ENCODE measurements at regions not wholly inside any gene's neighbourhood (a gene's known extent, or its start where the extent isn't known, plus 50 kb on each side); places are given as distances from the start of the nearest gene placed in this dataset.

DNA sequence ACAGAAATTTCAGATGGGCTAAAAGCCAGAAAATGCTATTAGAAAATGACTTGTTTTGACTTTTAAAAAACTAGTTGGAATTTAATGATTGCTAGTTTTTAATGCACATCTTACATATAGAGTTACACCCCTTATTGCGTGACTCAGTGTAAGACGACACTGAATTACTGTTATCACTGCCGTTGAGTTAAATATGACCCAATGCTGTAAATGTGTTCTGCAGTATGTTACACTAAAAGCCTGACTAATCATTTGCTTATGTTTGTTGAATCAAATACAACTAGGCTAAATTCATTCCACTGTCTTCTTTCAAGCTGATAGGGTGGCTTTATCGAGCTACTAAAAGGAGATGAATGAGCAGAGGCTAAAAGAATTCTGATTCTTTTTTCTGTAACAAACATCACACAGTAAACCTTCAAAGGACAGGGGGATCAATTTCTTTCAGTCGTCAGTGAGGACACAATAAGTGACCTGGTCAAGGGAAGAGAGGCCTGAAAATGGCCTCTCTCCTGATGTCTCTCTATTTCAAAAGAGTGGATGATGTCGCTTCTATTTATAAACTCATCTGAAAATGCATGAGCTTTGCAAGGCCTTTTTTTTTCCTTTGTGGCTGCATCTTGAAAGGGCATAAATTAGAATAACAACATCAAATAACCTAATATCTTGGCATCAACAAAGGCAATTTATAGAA lies 142.2 kb upstream of the KCNIP4 start:
- Histone ChIP-seq H3K4me1 (ENCODE audit: control insufficient read depth, insufficient read depth, low read length) (no peaks in the 10 kb centered on the region), H3K79me2 (ENCODE audit: control insufficient read depth, insufficient read depth, low read length) (no peaks in the 10 kb centered on the region), H3K36me3 (ENCODE audit: control insufficient read depth in 2 of 2, insufficient read depth in 2 of 2, low read length in 1 of 2) (no peaks in the 10 kb centered on the region), H3K9ac (ENCODE audit: control insufficient read depth, insufficient read depth, low read length) (no peak overlapping the region), H2AFZ (ENCODE audit: control insufficient read depth, low read depth, low read length) (no peak overlapping the region), H4K20me1 (ENCODE audit: control insufficient read depth, insufficient read depth) (no peaks in the 10 kb centered on the region), H3K4me3 (no peak overlapping the region), H3K9me3 (replicated peaks; ENCODE audit: control insufficient read depth, insufficient read depth, low read length) (no peaks in the 10 kb centered on the region), H3K4me2 (ENCODE audit: control insufficient read depth, insufficient read depth) (no peak overlapping the region), H3K27ac (ENCODE audit: control insufficient read depth, insufficient read depth) (no peak overlapping the region), H3K27me3 (replicated peaks in 1 of 2; ENCODE audit: control insufficient read depth in 2 of 2, insufficient read depth in 2 of 2, low read length in 1 of 2) (no peaks in the 10 kb centered on the region)
- ATAC-seq (no peak), DNase-seq (ENCODE audit: low read depth, low spot score) (no peak), FAIRE-seq (no peak)
- BruUV-seq (replicated peaks): no TSS peak
- ChIA-PET SMC1A (ENCODE audit: uncharacterized antibody, unreplicated experiment) (no interaction called here), RAD21 (ENCODE audit: unreplicated experiment) (no interaction called here), CTCF (no interaction called here), POLR2A (no interaction called here)
- in situ Hi-C loops (cut with MboI): no loop called here
- WGBS (ENCODE audit: insufficient coverage, insufficient replicate concordance, low lambda C conversion rate, missing lambda C conversion rate): 34% methylated on average over 6 of the region's 6 CpGs
- TF ChIP-seq JUND (IDR thresholded peaks at IDR 0.05; ENCODE audit: low read depth, low read length): no peak
- no peak for TF ChIP-seq TAF1 (IDR thresholded peaks at IDR 0.05; ENCODE audit: borderline replicate concordance, low read depth, low read length)
- no peak for TF ChIP-seq BCL11A (IDR thresholded peaks at IDR 0.05; ENCODE audit: low read depth, low read length)
- TF ChIP-seq, protein P1, sequence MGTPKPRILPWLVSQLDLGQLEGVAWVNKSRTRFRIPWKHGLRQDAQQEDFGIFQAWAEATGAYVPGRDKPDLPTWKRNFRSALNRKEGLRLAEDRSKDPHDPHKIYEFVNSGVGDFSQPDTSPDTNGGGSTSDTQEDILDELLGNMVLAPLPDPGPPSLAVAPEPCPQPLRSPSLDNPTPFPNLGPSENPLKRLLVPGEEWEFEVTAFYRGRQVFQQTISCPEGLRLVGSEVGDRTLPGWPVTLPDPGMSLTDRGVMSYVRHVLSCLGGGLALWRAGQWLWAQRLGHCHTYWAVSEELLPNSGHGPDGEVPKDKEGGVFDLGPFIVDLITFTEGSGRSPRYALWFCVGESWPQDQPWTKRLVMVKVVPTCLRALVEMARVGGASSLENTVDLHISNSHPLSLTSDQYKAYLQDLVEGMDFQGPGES (IDR thresholded peaks at IDR 0.05): no peak
- TF ChIP-seq CREM (IDR thresholded peaks at IDR 0.05; ENCODE audit: low read depth): no peak
- TF ChIP-seq SIX5 (IDR thresholded peaks at IDR 0.05; ENCODE audit: low read depth, low read length, severe bottlenecking): no peak
- TF ChIP-seq, protein P2, sequence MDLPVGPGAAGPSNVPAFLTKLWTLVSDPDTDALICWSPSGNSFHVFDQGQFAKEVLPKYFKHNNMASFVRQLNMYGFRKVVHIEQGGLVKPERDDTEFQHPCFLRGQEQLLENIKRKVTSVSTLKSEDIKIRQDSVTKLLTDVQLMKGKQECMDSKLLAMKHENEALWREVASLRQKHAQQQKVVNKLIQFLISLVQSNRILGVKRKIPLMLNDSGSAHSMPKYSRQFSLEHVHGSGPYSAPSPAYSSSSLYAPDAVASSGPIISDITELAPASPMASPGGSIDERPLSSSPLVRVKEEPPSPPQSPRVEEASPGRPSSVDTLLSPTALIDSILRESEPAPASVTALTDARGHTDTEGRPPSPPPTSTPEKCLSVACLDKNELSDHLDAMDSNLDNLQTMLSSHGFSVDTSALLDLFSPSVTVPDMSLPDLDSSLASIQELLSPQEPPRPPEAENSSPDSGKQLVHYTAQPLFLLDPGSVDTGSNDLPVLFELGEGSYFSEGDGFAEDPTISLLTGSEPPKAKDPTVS (IDR thresholded peaks at IDR 0.05; ENCODE audit: low read depth, low read length): no peak
- TF ChIP-seq ESRRA (IDR thresholded peaks at IDR 0.05; ENCODE audit: low read length): no peak
- intact Hi-C loops (cut with micrococcal nuclease; ENCODE audit: unreplicated experiment): no loop called here
